GM12874 (cell line): ENCODE measurements at regions not wholly inside any gene's neighbourhood (a gene's known extent, or its start where the extent isn't known, plus 50 kb on each side); places are given as distances from the start of the nearest gene placed in this dataset.

Experiments
- TF ChIP-seq, protein P1 (sequence below): IDR thresholded peaks from 2 replicates; pipeline ENCODE4 v1.5.1; 2011; ENCODE audit warnings: low read depth, mild to moderate bottlenecking, control low read depth, low read length, moderate library complexity; ENCODE audit not compliant: insufficient read depth

DNA sequence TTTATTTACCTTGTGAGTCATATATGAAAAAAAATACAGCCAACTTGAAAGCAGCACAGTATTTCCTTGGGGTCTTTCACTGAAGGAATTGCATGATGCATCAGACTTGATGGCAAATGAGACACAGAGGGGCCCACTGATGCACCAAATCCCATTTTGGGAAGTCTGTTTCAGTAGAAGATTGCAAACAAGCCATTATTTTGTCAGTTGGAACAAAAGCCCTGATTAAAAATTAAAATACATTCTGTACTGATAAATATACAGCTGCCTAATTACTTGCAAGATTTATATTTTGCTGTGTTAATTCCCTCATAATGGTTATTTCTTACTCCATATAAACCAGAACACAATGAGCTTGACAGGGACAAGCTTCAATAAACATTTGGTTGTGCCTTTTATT is 370.4 kb downstream of the SUCLG1 start:
- TF ChIP-seq, protein P1, sequence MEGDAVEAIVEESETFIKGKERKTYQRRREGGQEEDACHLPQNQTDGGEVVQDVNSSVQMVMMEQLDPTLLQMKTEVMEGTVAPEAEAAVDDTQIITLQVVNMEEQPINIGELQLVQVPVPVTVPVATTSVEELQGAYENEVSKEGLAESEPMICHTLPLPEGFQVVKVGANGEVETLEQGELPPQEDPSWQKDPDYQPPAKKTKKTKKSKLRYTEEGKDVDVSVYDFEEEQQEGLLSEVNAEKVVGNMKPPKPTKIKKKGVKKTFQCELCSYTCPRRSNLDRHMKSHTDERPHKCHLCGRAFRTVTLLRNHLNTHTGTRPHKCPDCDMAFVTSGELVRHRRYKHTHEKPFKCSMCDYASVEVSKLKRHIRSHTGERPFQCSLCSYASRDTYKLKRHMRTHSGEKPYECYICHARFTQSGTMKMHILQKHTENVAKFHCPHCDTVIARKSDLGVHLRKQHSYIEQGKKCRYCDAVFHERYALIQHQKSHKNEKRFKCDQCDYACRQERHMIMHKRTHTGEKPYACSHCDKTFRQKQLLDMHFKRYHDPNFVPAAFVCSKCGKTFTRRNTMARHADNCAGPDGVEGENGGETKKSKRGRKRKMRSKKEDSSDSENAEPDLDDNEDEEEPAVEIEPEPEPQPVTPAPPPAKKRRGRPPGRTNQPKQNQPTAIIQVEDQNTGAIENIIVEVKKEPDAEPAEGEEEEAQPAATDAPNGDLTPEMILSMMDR = no peak

DNA sequence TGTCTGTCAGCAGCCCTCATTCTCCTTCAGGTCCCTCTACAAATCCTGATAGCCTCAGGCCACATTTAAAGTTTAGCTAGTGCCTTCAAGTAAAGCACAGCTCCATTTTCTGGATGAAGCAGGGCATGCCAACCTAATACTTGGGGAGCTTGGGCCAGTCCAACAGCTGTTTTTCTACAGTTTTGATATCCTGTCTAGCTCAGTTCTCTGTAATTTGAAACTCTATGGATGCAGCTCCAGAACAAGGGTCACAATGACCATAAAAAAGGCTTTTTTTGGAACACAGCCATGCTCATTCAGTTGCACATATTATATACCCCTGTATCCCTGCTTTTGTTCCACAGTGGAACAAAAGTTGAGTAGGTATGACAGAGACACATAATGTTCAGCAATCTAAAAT is 373.5 kb downstream of the SUCLG1 start:
- TF ChIP-seq, protein P1 = no peak

DNA sequence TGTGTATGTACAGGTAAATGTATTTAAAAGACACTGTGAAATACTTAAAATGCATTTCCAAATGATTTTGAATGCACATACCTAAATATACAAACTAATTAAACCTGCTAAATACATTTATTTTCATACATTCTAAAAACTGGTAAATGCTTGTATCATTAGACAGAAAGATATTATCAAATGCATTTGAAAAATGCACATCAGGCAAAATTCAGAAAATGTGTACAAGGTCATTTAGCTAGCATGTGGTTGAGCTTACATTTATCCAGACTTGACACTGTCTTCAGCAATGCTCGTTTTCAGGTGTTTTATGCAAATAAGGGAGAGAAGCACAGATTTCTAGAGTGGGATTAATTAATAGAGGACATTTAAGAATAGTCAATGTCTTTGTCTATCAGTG is 374.2 kb downstream of the SUCLG1 start:
- TF ChIP-seq, protein P1 = no peak

DNA sequence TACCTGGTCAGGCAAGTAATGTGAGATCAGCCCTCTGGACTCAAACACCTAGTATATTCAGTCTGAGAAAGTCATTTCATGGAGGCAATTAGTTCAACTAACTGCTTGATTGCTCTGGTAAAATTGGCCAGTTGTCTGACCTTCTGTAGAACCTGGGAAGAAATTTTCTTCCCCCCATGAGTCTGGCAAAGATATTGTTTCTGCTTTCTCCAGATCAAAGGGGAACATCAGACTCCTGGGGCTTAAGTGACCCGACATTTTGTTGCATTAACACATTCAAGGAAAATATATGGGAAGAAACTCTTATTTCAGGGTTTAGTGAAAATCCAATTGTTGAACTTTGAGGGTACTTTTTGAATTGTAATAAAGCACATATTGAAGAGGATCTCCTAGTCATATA is 375.1 kb downstream of the SUCLG1 start:
- TF ChIP-seq, protein P1 = no peak

DNA sequence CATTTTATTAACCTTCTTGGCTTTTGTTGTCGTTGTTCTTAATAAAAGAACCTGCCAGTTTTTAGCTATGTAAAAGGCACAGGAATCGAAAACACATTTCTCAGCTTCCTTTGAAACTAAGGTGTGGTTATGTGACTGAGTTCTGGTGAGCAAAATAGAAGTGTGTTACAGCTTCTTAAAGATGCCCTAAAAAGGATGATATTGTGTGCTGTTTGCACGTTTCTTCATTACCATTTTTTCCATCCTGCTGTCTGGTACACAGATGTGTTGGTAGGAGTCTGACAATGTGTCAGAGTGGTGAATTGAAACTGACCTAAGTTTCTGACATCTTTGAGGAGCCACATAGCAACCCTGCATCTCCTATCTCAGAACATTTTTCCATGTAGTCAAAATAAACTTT is 380.6 kb downstream of the SUCLG1 start:
- TF ChIP-seq, protein P1 = no peak

DNA sequence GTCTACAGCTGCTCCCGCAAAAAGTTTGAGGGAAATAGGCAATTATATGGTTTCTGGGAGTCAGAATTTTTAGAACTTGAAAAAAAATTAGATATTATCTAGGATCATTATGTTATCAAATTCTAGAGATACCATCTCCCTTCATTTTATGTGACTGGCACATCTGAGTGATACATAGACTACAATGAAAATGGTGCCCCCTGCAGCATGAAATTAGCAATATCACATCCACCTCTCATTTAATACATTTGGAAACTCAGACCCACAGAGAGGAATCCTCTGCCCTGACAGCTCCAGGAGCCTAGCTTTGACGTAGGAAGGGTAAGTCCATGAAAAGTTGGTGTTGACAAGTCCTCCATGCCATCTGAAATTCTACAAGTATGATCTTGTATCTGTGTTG is 381.6 kb downstream of the SUCLG1 start:
- TF ChIP-seq, protein P1 = peak; percentile 38; the same call in 1 of the 2 replicates

DNA sequence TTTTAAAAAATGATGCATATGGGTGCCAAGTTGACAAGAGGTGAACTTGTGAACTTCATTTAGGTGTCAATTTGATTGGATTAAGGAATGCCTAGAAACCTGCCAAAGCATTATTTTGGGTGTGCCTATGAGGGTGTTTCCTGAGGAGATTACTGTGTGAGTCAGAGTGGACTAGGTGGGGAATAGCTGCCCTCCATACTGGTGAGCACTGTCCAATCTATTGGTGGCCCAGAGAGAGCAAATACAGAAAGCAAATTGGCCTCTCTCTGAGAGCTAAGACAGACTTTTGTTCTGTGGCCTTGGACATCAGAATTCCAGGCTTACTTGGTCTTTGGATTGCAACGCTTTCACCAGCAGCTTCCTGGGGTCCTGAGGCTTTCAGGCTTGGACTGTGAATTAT is 388.0 kb downstream of the SUCLG1 start:
- TF ChIP-seq, protein P1 = no peak

DNA sequence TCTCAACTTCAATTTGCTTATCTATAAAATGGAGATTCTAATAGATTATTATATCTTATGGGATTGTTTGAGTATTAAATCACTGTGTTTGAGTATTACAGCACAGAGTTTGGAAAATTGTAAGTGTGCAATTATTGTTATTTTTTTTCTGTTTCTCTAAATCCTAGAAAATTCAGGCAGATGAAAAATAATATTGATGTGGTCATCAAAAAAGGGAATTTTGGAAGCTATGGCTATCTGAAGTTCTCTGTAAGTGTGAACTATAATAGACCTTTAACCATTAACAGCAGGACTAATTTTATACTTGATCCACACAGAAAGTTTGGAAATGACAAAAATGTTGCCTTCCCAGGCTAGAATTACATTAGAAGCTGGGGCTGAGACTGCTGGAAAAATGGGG is 393.2 kb downstream of the SUCLG1 start:
- TF ChIP-seq, protein P1 = no peak
